Thoracic aorta (tissue), 2 donors: ENCODE measurements at regions not wholly inside any gene's neighbourhood (a gene's known extent, or its start where the extent isn't known, plus 50 kb on each side); places are given as distances from the start of the nearest gene placed in this dataset.

ENCODE experiments used
- ATAC-seq: fragments of 150-250 bp; one replicate; pipeline ENCODE4 v1.8.0; 2017; ENCODE audit warnings: low read depth; ENCODE audit not compliant: insufficient number of reproducible peaks, low FRiP score
- DNase-seq: peaks from one replicate; pipeline ENCODE4 v3.0.0-alpha.2; 2020; ENCODE audit warnings: low spot score
- H3K27ac ChIP-seq, 2 donors: fragments of 200-600 bp; sonication (generic); 1 replicate in 1 of 2; 2 replicates in 1 of 2; pipeline ENCODE4 v1.5.1; 2016; ENCODE audit warnings: mild to moderate bottlenecking in 2 of 2, moderate library complexity in 2 of 2
- H3K27me3 ChIP-seq: fragments of 200-600 bp; sonication (generic); replicated peaks from 2 replicates; pipeline ENCODE4 v1.6.0; 2016; ENCODE audit warnings: mild to moderate bottlenecking; ENCODE audit not compliant: insufficient read depth
- H3K36me3 ChIP-seq: fragments of 200-600 bp; sonication (generic); one replicate; pipeline ENCODE4 v1.5.1; 2016
- H3K4me1 ChIP-seq, 2 donors: fragments of 200-600 bp; sonication (generic); 1 replicate in 1 of 2; 2 replicates in 1 of 2; pipeline versions ENCODE4 v1.5.1 to v1.6.0; 2016; ENCODE audit warnings: low read depth in 2 of 2, mild to moderate bottlenecking in 1 of 2; ENCODE audit not compliant: control insufficient read depth in 1 of 2
- H3K4me3 ChIP-seq: fragments of 200-600 bp; sonication (generic); 2 replicates; pipeline ENCODE4 v1.5.1; 2016; ENCODE audit warnings: mild to moderate bottlenecking
- H3K9me3 ChIP-seq: fragments of 200-600 bp; sonication (generic); 2 replicates; pipeline ENCODE4 v1.5.1; 2016
- TF ChIP-seq, protein P1 (sequence below): fragments of 200-600 bp; sonication (generic); IDR thresholded peaks from one replicate; pipeline ENCODE4 v1.5.1; 2019; ENCODE audit warnings: antibody characterized with exemption

DNA sequence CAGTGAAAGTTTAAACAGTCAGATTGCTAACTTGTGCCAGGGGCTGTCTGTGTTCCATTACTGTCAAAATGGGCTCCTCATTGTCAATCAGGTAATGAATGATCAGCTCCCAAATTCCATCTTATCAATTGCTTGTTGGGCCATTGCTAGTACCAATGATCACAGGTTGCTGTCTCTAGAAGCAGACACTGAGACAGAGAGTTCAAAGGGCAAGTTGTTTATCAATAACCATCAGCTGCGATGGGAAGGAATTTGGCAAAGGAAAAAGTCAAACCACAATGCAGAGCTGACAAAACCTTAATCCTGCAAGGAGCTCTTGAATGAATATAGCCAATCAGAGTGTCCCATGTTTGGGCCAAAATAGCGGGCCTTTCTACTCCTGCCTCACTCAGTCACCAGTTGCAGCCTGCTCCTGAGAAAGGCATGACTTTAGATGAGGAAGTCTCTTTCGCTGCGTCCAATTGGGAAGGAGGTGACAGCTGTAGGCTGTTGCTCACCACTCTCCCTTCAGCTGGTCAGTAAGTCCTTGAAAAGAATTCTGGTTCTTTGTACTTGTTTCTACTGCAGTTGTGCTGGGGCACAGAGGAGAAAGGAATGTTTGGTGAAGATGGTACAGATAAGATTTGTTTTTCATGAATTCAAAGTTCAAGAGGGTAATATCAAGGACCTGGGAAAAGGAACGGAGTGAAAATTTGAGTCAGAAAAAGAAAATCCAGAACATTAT is 179.2 kb upstream of the PDE3A start:
- Histone ChIP-seq H3K27me3 (no peaks in the 10 kb centered on the region), H3K4me3 (no peak overlapping the region), H3K27ac (no peak overlapping the region), H3K4me1 (peaks cover 9 to 16% of the 10 kb centered on the region in 2 donors), H3K36me3 (no peaks in the 10 kb centered on the region), H3K9me3 (no peaks in the 10 kb centered on the region)
- no peak for ATAC-seq
- no peak for DNase-seq
- TF ChIP-seq, protein P1, sequence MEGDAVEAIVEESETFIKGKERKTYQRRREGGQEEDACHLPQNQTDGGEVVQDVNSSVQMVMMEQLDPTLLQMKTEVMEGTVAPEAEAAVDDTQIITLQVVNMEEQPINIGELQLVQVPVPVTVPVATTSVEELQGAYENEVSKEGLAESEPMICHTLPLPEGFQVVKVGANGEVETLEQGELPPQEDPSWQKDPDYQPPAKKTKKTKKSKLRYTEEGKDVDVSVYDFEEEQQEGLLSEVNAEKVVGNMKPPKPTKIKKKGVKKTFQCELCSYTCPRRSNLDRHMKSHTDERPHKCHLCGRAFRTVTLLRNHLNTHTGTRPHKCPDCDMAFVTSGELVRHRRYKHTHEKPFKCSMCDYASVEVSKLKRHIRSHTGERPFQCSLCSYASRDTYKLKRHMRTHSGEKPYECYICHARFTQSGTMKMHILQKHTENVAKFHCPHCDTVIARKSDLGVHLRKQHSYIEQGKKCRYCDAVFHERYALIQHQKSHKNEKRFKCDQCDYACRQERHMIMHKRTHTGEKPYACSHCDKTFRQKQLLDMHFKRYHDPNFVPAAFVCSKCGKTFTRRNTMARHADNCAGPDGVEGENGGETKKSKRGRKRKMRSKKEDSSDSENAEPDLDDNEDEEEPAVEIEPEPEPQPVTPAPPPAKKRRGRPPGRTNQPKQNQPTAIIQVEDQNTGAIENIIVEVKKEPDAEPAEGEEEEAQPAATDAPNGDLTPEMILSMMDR, result no peak

DNA sequence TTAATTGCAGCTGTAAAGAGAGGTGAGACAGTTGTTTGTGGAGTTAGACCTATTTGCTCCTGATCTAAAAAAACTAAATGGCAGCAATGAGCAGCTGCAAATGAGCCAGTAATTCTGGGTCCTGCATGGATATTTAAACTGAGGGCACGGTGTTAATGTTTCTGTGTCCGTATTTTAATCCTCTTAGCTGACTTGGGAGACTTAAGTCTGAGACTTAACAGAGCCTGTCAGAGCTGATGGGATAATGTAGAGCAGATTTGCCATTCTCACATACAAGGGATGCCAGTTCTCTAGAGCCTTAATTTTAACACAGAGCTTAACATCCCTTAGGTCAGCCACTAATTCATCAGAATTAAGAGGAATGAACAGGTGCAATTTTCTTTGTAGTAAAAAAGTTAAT is 178.6 kb upstream of the PDE3A start:
- H3K36me3 ChIP-seq, result no peaks in the 10 kb centered on the region
- H3K4me3 ChIP-seq, result no peak overlapping the region
- peaks cover 9 to 15% of the 10 kb centered on the region in 2 donors for H3K4me1 ChIP-seq
- H3K27me3 ChIP-seq, result no peaks in the 10 kb centered on the region
- H3K9me3 ChIP-seq, result no peaks in the 10 kb centered on the region
- H3K27ac ChIP-seq, result no peak overlapping the region
- DNase-seq, result no peak
- TF ChIP-seq, protein P1, result no peak
- no peak for ATAC-seq

DNA sequence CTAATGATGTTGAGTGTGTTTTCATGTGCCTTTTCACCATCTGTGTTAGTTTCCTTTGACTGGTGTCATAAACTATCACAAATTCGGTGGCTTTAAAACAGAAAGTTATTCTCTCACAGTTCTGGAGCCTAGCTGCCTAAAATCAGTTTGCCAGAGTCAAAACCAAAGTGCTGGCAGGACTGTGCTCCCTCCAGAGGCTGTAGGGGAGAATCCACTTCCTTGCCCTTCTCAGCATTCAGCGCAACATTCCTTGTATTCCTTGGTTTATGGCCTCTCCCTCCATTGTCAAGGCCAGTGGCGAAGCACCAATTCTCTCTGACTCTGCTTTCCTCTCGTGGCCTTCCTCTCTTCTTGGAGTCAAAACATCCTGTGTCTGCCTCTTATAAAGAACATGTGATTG is 174.2 kb upstream of the PDE3A start:
- Histone ChIP-seq H3K9me3 (no peaks in the 10 kb centered on the region), H3K4me1 (peaks cover 3 to 4% of the 10 kb centered on the region in 2 donors), H3K27me3 (no peaks in the 10 kb centered on the region), H3K27ac (no peak overlapping the region), H3K4me3 (no peak overlapping the region), H3K36me3 (no peaks in the 10 kb centered on the region)
- ATAC-seq (no peak), DNase-seq (no peak)
- TF ChIP-seq, protein P1, result no peak

DNA sequence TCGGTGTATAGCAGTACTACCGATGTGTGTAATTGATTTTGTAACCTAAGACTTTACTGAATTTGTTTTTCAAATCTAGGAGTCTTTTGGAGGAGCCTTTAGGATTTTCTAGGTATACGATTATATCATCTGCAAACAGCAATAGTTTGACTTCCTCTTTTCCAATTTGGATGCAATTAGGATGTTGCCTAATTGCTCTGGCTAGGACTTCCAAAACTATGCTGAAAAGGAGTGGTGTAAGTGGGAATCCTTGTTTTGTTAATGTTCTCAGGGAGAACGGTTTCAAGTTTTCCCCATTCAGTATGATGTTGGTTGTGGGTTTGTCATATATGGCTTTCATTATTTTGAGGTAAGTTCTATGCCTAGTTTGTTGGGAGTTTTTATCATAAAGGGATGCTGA is 171.6 kb upstream of the PDE3A start:
- DNase-seq, result no peak
- Histone ChIP-seq H3K4me1 (peaks cover 0 to 3% of the 10 kb centered on the region in 2 donors), H3K36me3 (no peaks in the 10 kb centered on the region), H3K27ac (no peak overlapping the region), H3K27me3 (no peaks in the 10 kb centered on the region), H3K9me3 (no peaks in the 10 kb centered on the region), H3K4me3 (no peak overlapping the region)
- ATAC-seq, result no peak
- TF ChIP-seq, protein P1, result no peak

DNA sequence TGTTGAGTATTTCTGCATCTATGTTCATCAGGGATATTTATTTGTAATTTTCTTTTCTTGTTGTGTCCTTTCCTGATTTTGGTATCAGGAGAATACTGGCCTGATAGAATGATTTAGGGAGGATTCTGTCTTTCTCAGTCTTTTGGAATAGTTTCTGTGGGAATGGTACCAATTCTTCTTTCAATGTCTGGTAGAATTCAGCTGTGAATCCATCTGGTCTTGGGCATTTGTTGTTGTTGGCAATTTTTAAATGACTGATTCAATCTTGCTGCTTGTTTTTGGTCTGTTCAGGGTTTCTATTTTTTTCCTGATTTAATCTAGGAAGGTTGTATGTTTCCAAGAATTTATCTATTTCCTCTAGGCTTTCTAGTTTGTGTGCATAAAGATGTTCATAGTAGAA is 170.9 kb upstream of the PDE3A start:
- peaks cover 0 to 3% of the 10 kb centered on the region in 2 donors for H3K4me1 ChIP-seq
- no peaks in the 10 kb centered on the region for H3K36me3 ChIP-seq
- DNase-seq, result no peak
- no peak overlapping the region for H3K4me3 ChIP-seq
- no peak for ATAC-seq
- TF ChIP-seq, protein P1, result no peak
- H3K27me3 ChIP-seq, result no peaks in the 10 kb centered on the region
- H3K27ac ChIP-seq, result no peak overlapping the region
- H3K9me3 ChIP-seq, result no peaks in the 10 kb centered on the region
